Neuron (in vitro differentiated cells): ENCODE measurements at regions not wholly inside any gene's neighbourhood (a gene's known extent, or its start where the extent isn't known, plus 50 kb on each side); places are given as distances from the start of the nearest gene placed in this dataset.

Source experiments
- H2AFZ ChIP-seq: one replicate; pipeline ENCODE4 v1.6.1; 2013; ENCODE audit warnings: low read depth, mild to moderate bottlenecking, inconsistent platforms, low read length, moderate library complexity
- H3K27me3 ChIP-seq: one replicate; pipeline ENCODE4 v1.6.1; 2013; ENCODE audit warnings: low read length; ENCODE audit not compliant: insufficient read depth
- H3K36me3 ChIP-seq: one replicate; pipeline ENCODE4 v1.6.1; 2013; ENCODE audit warnings: low read length; ENCODE audit not compliant: insufficient read depth
- H3K4me1 ChIP-seq: one replicate; pipeline ENCODE4 v1.6.1; 2013; ENCODE audit warnings: low read length; ENCODE audit not compliant: insufficient read depth
- H3K4me3 ChIP-seq: 2 replicates; pipeline ENCODE4 v1.5.1; 2013; ENCODE audit warnings: mild to moderate bottlenecking, low read length, moderate library complexity
- H3K9me3 ChIP-seq: one replicate; pipeline ENCODE4 v1.6.1; 2013; ENCODE audit warnings: low read length

- H3K4me3 ChIP-seq = no peak overlapping the region
- H3K4me1 ChIP-seq = no peaks in the 10 kb centered on the region
- no peaks in the 10 kb centered on the region for H3K36me3 ChIP-seq
- H3K9me3 ChIP-seq = no peaks in the 10 kb centered on the region
- H2AFZ ChIP-seq = no peak overlapping the region
- H3K27me3 ChIP-seq = no peaks in the 10 kb centered on the region
These were observed 80.0 kb downstream of the CENPW start for GRCh38 chr6:126419901-126420300.

GRCh38 chr6:126422912-126423311, 83.0 kb downstream of the CENPW start:
- no peaks in the 10 kb centered on the region for H3K4me1 ChIP-seq

GRCh38 chr6:126427713-126428112, 87.8 kb downstream of the CENPW start:
- H3K27me3 ChIP-seq = no peaks in the 10 kb centered on the region
- no peaks in the 10 kb centered on the region for H3K36me3 ChIP-seq
- H3K4me3 ChIP-seq = no peak overlapping the region
- no peaks in the 10 kb centered on the region for H3K9me3 ChIP-seq
- H2AFZ ChIP-seq = no peak overlapping the region
- no peaks in the 10 kb centered on the region for H3K4me1 ChIP-seq

More at GRCh38 chr6:126422912-126423311, 83.0 kb downstream of the CENPW start:
- Histone ChIP-seq H2AFZ (no peak overlapping the region), H3K27me3 (no peaks in the 10 kb centered on the region), H3K36me3 (no peaks in the 10 kb centered on the region), H3K4me3 (no peak overlapping the region), H3K9me3 (no peaks in the 10 kb centered on the region)

- H3K4me1 ChIP-seq = no peaks in the 10 kb centered on the region
- no peak overlapping the region for H2AFZ ChIP-seq
- H3K4me3 ChIP-seq = no peak overlapping the region
- H3K27me3 ChIP-seq = no peaks in the 10 kb centered on the region
- no peaks in the 10 kb centered on the region for H3K9me3 ChIP-seq
- no peaks in the 10 kb centered on the region for H3K36me3 ChIP-seq
These were observed 90.0 kb downstream of the CENPW start for GRCh38 chr6:126429866-126430265.

- H3K27me3 ChIP-seq = no peaks in the 10 kb centered on the region
- H3K9me3 ChIP-seq = no peaks in the 10 kb centered on the region
- H2AFZ ChIP-seq = no peak overlapping the region
- no peaks in the 10 kb centered on the region for H3K36me3 ChIP-seq
- no peak overlapping the region for H3K4me3 ChIP-seq
- no peaks in the 10 kb centered on the region for H3K4me1 ChIP-seq
These were observed 92.6 kb downstream of the CENPW start for GRCh38 chr6:126432564-126432963.

GRCh38 chr6:126433927-126434326, 94.0 kb downstream of the CENPW start:
- Histone ChIP-seq H2AFZ (no peak overlapping the region), H3K36me3 (no peaks in the 10 kb centered on the region), H3K4me1 (no peaks in the 10 kb centered on the region), H3K9me3 (no peaks in the 10 kb centered on the region), H3K4me3 (no peak overlapping the region), H3K27me3 (no peaks in the 10 kb centered on the region)

GRCh38 chr6:126437205-126437604, 97.3 kb downstream of the CENPW start:
- no peak overlapping the region for H3K4me3 ChIP-seq
- H3K4me1 ChIP-seq = no peaks in the 10 kb centered on the region
- no peaks in the 10 kb centered on the region for H3K36me3 ChIP-seq
- H3K27me3 ChIP-seq = no peaks in the 10 kb centered on the region
- no peaks in the 10 kb centered on the region for H3K9me3 ChIP-seq
- H2AFZ ChIP-seq = no peak overlapping the region

GRCh38 chr6:126439040-126439439, 99.1 kb downstream of the CENPW start:
- Histone ChIP-seq H3K4me3 (no peak overlapping the region), H3K36me3 (no peaks in the 10 kb centered on the region), H3K9me3 (no peaks in the 10 kb centered on the region), H2AFZ (no peak overlapping the region), H3K4me1 (no peaks in the 10 kb centered on the region), H3K27me3 (no peaks in the 10 kb centered on the region)

GRCh38 chr6:126440923-126441322, 101.0 kb downstream of the CENPW start:
- Histone ChIP-seq H3K27me3 (no peaks in the 10 kb centered on the region), H3K4me1 (peaks cover 3% of the 10 kb centered on the region), H3K9me3 (no peaks in the 10 kb centered on the region), H3K36me3 (no peaks in the 10 kb centered on the region), H3K4me3 (no peak overlapping the region), H2AFZ (no peak overlapping the region)

- Histone ChIP-seq H3K4me1 (peaks cover 3% of the 10 kb centered on the region), H3K4me3 (no peak overlapping the region), H3K9me3 (no peaks in the 10 kb centered on the region)
These were observed 104.9 kb downstream of the CENPW start for GRCh38 chr6:126444659-126445273.

GRCh38 chr6:126446248-126446647, 106.3 kb downstream of the CENPW start:
- no peaks in the 10 kb centered on the region for H3K27me3 ChIP-seq
- H3K4me3 ChIP-seq = no peak overlapping the region
- no peak overlapping the region for H2AFZ ChIP-seq
- H3K36me3 ChIP-seq = no peaks in the 10 kb centered on the region
- no peaks in the 10 kb centered on the region for H3K9me3 ChIP-seq
- H3K4me1 ChIP-seq = peaks cover 3% of the 10 kb centered on the region

More at GRCh38 chr6:126444659-126445273, 104.9 kb downstream of the CENPW start:
- H3K27me3 ChIP-seq = no peaks in the 10 kb centered on the region
- no peak overlapping the region for H2AFZ ChIP-seq
- no peaks in the 10 kb centered on the region for H3K36me3 ChIP-seq

GRCh38 chr6:126447367-126447766, 107.5 kb downstream of the CENPW start:
- Histone ChIP-seq H3K9me3 (no peaks in the 10 kb centered on the region), H2AFZ (no peak overlapping the region), H3K4me1 (peaks cover 3% of the 10 kb centered on the region), H3K36me3 (no peaks in the 10 kb centered on the region), H3K4me3 (no peak overlapping the region), H3K27me3 (no peaks in the 10 kb centered on the region)

GRCh38 chr6:126461045-126461444, 121.1 kb downstream of the CENPW start:
- no peaks in the 10 kb centered on the region for H3K27me3 ChIP-seq
- H3K4me3 ChIP-seq = no peak overlapping the region
- no peak overlapping the region for H2AFZ ChIP-seq
- H3K9me3 ChIP-seq = no peaks in the 10 kb centered on the region
- no peaks in the 10 kb centered on the region for H3K4me1 ChIP-seq
- no peaks in the 10 kb centered on the region for H3K36me3 ChIP-seq

- Histone ChIP-seq H3K27me3 (no peaks in the 10 kb centered on the region), H3K36me3 (no peaks in the 10 kb centered on the region), H2AFZ (no peak overlapping the region), H3K9me3 (no peaks in the 10 kb centered on the region), H3K4me3 (no peak overlapping the region), H3K4me1 (no peaks in the 10 kb centered on the region)
These were observed 124.3 kb downstream of the CENPW start for GRCh38 chr6:126464245-126464644.
